AG04449 (cell line): ENCODE measurements at regions not wholly inside any gene's neighbourhood (a gene's known extent, or its start where the extent isn't known, plus 50 kb on each side); places are given as distances from the start of the nearest gene placed in this dataset.

ENCODE experiments used
- CTCF ChIA-PET: fragments of 350-600 bp; formaldehyde crosslinking; extraction: SDS; loops from one replicate; lab custom pipeline; 2021; ENCODE audit warnings: antibody characterized with exemption; lab: Yijun Ruan, JAX
- POLR2A ChIA-PET: fragments of 400-600, 350-600 bp; formaldehyde crosslinking; extraction: SDS; loops from one replicate; lab custom pipeline; 2020; ENCODE audit warnings: antibody characterized with exemption, inconsistent platforms; lab: Yijun Ruan, JAX
- DNase-seq: peaks from one replicate; pipeline ENCODE4 v3.0.0-alpha.2; 2010; ENCODE audit warnings: low read depth, low spot score
- H3K4me3 ChIP-seq: 2 replicates; pipeline ENCODE4 v1.5.1; 2011; ENCODE audit warnings: low read depth, mild to moderate bottlenecking, control low read depth, low read length
- TF ChIP-seq, protein P1 (sequence below): IDR thresholded peaks from one replicate; pipeline ENCODE4 v1.5.1; 2011; ENCODE audit warnings: mild to moderate bottlenecking, moderate library complexity, low read length, control low read depth, inconsistent platforms; ENCODE audit not compliant: insufficient read depth; ENCODE audit errors: missing control alignments

GRCh38 chr1:232459087-232459486, 170.8 kb downstream of the SIPA1L2 start:
- POLR2A ChIA-PET, result no interaction called here
- CTCF ChIA-PET, result no interaction called here
- TF ChIP-seq, protein P1, sequence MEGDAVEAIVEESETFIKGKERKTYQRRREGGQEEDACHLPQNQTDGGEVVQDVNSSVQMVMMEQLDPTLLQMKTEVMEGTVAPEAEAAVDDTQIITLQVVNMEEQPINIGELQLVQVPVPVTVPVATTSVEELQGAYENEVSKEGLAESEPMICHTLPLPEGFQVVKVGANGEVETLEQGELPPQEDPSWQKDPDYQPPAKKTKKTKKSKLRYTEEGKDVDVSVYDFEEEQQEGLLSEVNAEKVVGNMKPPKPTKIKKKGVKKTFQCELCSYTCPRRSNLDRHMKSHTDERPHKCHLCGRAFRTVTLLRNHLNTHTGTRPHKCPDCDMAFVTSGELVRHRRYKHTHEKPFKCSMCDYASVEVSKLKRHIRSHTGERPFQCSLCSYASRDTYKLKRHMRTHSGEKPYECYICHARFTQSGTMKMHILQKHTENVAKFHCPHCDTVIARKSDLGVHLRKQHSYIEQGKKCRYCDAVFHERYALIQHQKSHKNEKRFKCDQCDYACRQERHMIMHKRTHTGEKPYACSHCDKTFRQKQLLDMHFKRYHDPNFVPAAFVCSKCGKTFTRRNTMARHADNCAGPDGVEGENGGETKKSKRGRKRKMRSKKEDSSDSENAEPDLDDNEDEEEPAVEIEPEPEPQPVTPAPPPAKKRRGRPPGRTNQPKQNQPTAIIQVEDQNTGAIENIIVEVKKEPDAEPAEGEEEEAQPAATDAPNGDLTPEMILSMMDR, result no peak
- H3K4me3 ChIP-seq, result no peak overlapping the region
- DNase-seq, result no peak

DNA sequence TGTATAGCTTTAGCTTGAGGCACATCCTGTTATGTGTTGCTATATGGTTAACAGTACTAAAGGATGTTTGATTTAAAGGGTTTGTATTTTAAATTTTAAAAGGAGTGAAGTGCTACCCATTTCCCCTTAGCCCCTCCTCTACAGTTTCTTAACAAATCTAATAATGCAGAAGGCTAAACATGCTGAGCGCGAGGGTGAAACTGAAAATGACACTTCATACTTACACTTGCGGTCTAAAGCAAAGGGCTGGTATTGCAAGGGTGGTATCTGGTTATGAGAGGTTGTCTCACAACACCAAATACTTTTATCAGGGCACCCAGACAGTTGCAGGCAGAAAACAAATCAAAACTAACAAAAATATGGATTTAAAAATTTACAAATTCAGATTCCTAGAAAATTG, 172.3 kb downstream of the SIPA1L2 start:
- ChIA-PET POLR2A (no interaction called here), CTCF (no interaction called here)
- DNase-seq, result no peak
- H3K4me3 ChIP-seq, result no peak overlapping the region
- TF ChIP-seq, protein P1, result no peak

GRCh38 chr1:232456714-232457113, 173.2 kb downstream of the SIPA1L2 start:
- ChIA-PET POLR2A (no interaction called here), CTCF (no interaction called here)
- no peak overlapping the region for H3K4me3 ChIP-seq
- TF ChIP-seq, protein P1, result no peak
- DNase-seq, result no peak

- no peak for DNase-seq
- CTCF ChIA-PET, result no interaction called here
- POLR2A ChIA-PET, result no interaction called here
- H3K4me3 ChIP-seq, result no peak overlapping the region
- TF ChIP-seq, protein P1, result no peak
These were observed 175.6 kb downstream of the SIPA1L2 start for GRCh38 chr1:232454227-232454886.

GRCh38 chr1:232452736-232453440, 177.0 kb downstream of the SIPA1L2 start:
- H3K4me3 ChIP-seq, result no peak overlapping the region
- DNase-seq, result no peak
- CTCF ChIA-PET, result no interaction called here
- TF ChIP-seq, protein P1, result no peak
- POLR2A ChIA-PET, result no interaction called here

DNA sequence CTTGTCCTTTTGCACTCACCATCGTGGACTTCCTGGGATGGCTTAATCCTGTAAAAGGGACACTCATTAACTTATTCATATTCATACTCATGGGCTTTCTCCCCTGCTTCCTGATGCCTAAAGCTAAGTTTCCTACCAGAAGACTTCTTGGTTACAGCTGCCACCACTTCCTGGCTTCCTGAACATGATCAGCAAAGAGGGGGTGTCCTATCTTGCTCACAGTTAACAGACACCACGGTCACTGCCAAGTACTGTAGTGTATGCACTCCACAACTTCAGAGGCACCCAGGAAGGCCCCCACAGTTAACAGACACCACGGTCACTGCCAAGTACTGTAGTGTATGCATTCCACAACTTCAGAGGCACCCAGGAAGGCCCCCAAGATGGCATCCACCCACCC, 177.8 kb downstream of the SIPA1L2 start:
- POLR2A ChIA-PET, result no interaction called here
- DNase-seq, result no peak
- H3K4me3 ChIP-seq, result no peak overlapping the region
- TF ChIP-seq, protein P1, result no peak
- CTCF ChIA-PET, result no interaction called here
